RPMI7951 (cell line): ENCODE measurements at regions not wholly inside any gene's neighbourhood (a gene's known extent, or its start where the extent isn't known, plus 50 kb on each side); places are given as distances from the start of the nearest gene placed in this dataset.
"Not testable (repeated sequence)": the region's sequence is repeated elsewhere in the genome, so short reads cannot be mapped to it uniquely, and the experiment has no call there.

Source experiments
- DNase-seq: peaks from one replicate; pipeline ENCODE4 v3.0.0-alpha.2; 2012; ENCODE audit warnings: low read depth

- DNase-seq = no peak
These were observed 422.7 kb upstream of the GRAMD2B start for GRCh38 chr5:126000507-126000906.

GRCh38 chr5:126002222-126002897 lies 420.8 kb upstream of the GRAMD2B start:
- DNase-seq = peak; percentile 90

GRCh38 chr5:126003309-126003708 lies 419.9 kb upstream of the GRAMD2B start:
- peak; percentile 88 for DNase-seq

GRCh38 chr5:126004636-126005035 lies 418.6 kb upstream of the GRAMD2B start:
- no peak for DNase-seq

- no peak for DNase-seq
These were observed 415.4 kb upstream of the GRAMD2B start for GRCh38 chr5:126007841-126008240.

GRCh38 chr5:126009566-126009965 lies 413.6 kb upstream of the GRAMD2B start:
- DNase-seq = no peak

- not testable (repeated sequence) for DNase-seq
These were observed 411.7 kb upstream of the GRAMD2B start for GRCh38 chr5:126011526-126011925.

GRCh38 chr5:126014676-126015075 lies 408.5 kb upstream of the GRAMD2B start:
- peak; percentile 36 for DNase-seq

- peak; percentile 81 for DNase-seq
These were observed 407.7 kb upstream of the GRAMD2B start for GRCh38 chr5:126015235-126016181.

GRCh38 chr5:126016256-126016655 lies 407.0 kb upstream of the GRAMD2B start:
- no peak for DNase-seq

- no peak for DNase-seq
These were observed 406.1 kb upstream of the GRAMD2B start for GRCh38 chr5:126017096-126017495.

- DNase-seq = no peak
These were observed 402.4 kb upstream of the GRAMD2B start for GRCh38 chr5:126020770-126021169.

- no peak for DNase-seq
These were observed 399.2 kb upstream of the GRAMD2B start for GRCh38 chr5:126023994-126024441.

GRCh38 chr5:126027149-126027548 lies 396.1 kb upstream of the GRAMD2B start:
- no peak for DNase-seq

- no peak for DNase-seq
These were observed 395.6 kb upstream of the GRAMD2B start for GRCh38 chr5:126027652-126028051.

- no peak for DNase-seq
These were observed 394.9 kb upstream of the GRAMD2B start for GRCh38 chr5:126028336-126028735.

- not testable (repeated sequence) for DNase-seq
These were observed 393.9 kb upstream of the GRAMD2B start for GRCh38 chr5:126029282-126029681.

GRCh38 chr5:126030698-126031097 lies 392.5 kb upstream of the GRAMD2B start:
- DNase-seq = no peak

- peak; percentile 75 for DNase-seq
These were observed 391.1 kb upstream of the GRAMD2B start for GRCh38 chr5:126031989-126032716.

- DNase-seq = no peak
These were observed 379.5 kb upstream of the GRAMD2B start for GRCh38 chr5:126043688-126044087.

- peak; percentile 65 for DNase-seq
These were observed 379.0 kb upstream of the GRAMD2B start for GRCh38 chr5:126044111-126044668.
